Immature natural killer cell (primary cell): ENCODE measurements at regions not wholly inside any gene's neighbourhood (a gene's known extent, or its start where the extent isn't known, plus 50 kb on each side); places are given as distances from the start of the nearest gene placed in this dataset.
"Not testable (repeated sequence)": the region's sequence is repeated elsewhere in the genome, so short reads cannot be mapped to it uniquely, and the experiment has no call there.

ENCODE experiments used
- DNase-seq, 3 donors: peaks; one replicate each; pipeline ENCODE4 v3.0.0; 2022; ENCODE audit warnings: mixed read lengths in 1 of 3
- H3K27ac Mint-ChIP-seq, 6 donors: one replicate each; pipeline ENCODE4 v1.8.0; 2020; ENCODE audit warnings: mixed read lengths in 6 of 6, mild to moderate bottlenecking in 5 of 6, inconsistent platforms in 4 of 6, moderate library complexity in 3 of 6
- H3K27me3 Mint-ChIP-seq, 3 donors: one replicate each; pipeline ENCODE4 v1.8.0; 2020 to 2021; ENCODE audit warnings: low read depth in 3 of 3, mild to moderate bottlenecking in 3 of 3, mixed read lengths in 3 of 3, moderate library complexity in 3 of 3, inconsistent platforms in 1 of 3
- H3K36me3 Mint-ChIP-seq, 3 donors: one replicate each; pipeline ENCODE4 v1.8.0; 2020; ENCODE audit warnings: mixed read lengths in 3 of 3, inconsistent platforms in 2 of 3, mild to moderate bottlenecking in 2 of 3
- H3K4me1 Mint-ChIP-seq, 2 donors: one replicate each; pipeline ENCODE4 v1.8.0; 2020; ENCODE audit warnings: inconsistent platforms in 2 of 2, mild to moderate bottlenecking in 2 of 2, mixed read lengths in 2 of 2, moderate library complexity in 1 of 2
- H3K4me3 Mint-ChIP-seq, 5 donors: one replicate each; pipeline ENCODE4 v1.8.0; 2020; ENCODE audit warnings: mild to moderate bottlenecking in 5 of 5, mixed read lengths in 5 of 5, inconsistent platforms in 3 of 5, moderate library complexity in 3 of 5
- H3K9me3 Mint-ChIP-seq, 6 donors: one replicate each; pipeline ENCODE4 v1.8.0; 2020; ENCODE audit warnings: mild to moderate bottlenecking in 6 of 6, mixed read lengths in 6 of 6, inconsistent platforms in 4 of 6, moderate library complexity in 3 of 6

- no peak for DNase-seq
- Mint-ChIP-seq H3K4me1 (no peaks in the 10 kb centered on the region), H3K4me3 (no peak overlapping the region), H3K9me3 (peaks cover 7 to 50% (median 24%) of the 10 kb centered on the region in 6 donors), H3K36me3 (peaks cover 0 to 2% (median 0%) of the 10 kb centered on the region in 3 donors), H3K27ac (no peak overlapping the region), H3K27me3 (no peaks in the 10 kb centered on the region)
These were observed 960.0 kb upstream of the CNTN5 start for GRCh38 chr11:98060759-98061158.

GRCh38 chr11:98061858-98062257, 958.9 kb upstream of the CNTN5 start:
- Mint-ChIP-seq H3K36me3 (peaks cover 0 to 8% (median 0%) of the 10 kb centered on the region in 3 donors), H3K27ac (no peak overlapping the region), H3K4me3 (no peak overlapping the region), H3K9me3 (peaks cover 15 to 56% (median 31%) of the 10 kb centered on the region in 6 donors), H3K4me1 (no peaks in the 10 kb centered on the region), H3K27me3 (no peaks in the 10 kb centered on the region)
- DNase-seq, result no peak

- no peaks in the 10 kb centered on the region for H3K27me3 Mint-ChIP-seq
- DNase-seq, result no peak
- H3K36me3 Mint-ChIP-seq, result peaks cover 0 to 8% (median 0%) of the 10 kb centered on the region in 3 donors
- no peak overlapping the region for H3K4me3 Mint-ChIP-seq
- H3K4me1 Mint-ChIP-seq, result no peaks in the 10 kb centered on the region
- no peak overlapping the region for H3K27ac Mint-ChIP-seq
- peaks cover 15 to 55% (median 28%) of the 10 kb centered on the region in 6 donors for H3K9me3 Mint-ChIP-seq
These were observed 958.0 kb upstream of the CNTN5 start for GRCh38 chr11:98062714-98063113.

DNA sequence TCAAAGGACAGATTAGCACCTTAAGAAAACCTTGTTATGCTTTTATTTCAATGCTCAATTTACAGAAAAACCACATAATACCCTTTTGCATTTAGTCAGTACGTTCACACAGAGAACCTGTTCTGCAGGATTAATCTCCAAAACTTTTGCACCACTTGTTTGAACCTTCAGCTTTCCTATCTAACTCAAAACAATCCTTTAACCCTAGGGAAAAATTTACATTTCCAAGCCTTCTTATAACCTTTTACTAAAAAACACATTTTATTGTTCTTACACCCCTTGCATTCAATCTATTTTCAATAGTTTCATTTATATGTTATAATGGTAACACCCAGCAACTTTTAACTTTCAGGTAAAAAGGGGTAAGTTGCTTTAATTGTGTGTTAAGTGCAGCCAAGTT, 952.5 kb upstream of the CNTN5 start:
- peaks cover 0 to 8% (median 0%) of the 10 kb centered on the region in 3 donors for H3K36me3 Mint-ChIP-seq
- no peak for DNase-seq
- H3K27ac Mint-ChIP-seq, result no peak overlapping the region
- no peaks in the 10 kb centered on the region for H3K4me1 Mint-ChIP-seq
- H3K4me3 Mint-ChIP-seq, result no peak overlapping the region
- H3K9me3 Mint-ChIP-seq, result peaks cover 15 to 57% (median 24%) of the 10 kb centered on the region in 6 donors
- H3K27me3 Mint-ChIP-seq, result no peaks in the 10 kb centered on the region

DNA sequence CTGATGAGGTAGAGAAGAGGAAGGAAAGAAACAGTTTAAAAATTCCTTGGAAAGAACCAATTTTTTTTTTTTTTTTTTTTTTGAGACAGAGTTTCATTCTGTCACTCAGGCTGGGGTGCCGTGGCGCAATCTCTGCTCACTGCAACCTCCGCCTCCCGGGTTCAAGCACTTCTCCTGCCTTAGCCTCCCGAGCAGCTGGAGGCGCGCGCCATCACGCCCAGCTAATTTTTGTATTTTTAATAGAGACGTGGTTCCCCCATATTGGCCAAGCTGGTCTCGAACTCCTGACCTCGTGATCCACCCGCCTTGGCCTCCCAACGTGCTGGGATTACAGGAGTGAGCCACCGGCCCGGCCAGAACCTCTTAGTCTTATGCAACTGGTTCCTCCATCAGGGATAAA, 951.6 kb upstream of the CNTN5 start:
- not testable (repeated sequence) for H3K27me3 Mint-ChIP-seq, H3K4me3 Mint-ChIP-seq, H3K27ac Mint-ChIP-seq, DNase-seq, H3K4me1 Mint-ChIP-seq, H3K36me3 Mint-ChIP-seq
- peaks cover 11 to 51% (median 25%) of the 10 kb centered on the region in 6 donors for H3K9me3 Mint-ChIP-seq

DNA sequence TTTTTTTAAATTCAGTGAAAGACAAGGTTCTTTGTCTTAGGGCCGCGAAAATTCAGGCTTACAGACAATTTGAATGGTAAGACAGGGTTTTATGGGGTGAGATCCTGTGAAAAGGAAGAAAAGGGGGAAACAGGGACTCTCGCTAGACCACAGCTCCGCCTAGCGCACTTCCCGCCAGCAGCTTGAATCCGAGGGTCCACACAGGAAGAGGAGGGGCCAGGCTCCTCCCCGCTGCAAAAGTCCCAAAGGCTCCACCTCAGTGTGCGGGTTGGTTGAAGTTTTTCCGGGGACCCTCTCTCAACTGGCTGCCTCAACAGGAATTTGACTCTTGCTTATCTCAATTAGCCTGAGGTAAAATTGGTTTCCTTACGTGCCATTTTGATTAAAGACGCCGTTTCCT, 950.9 kb upstream of the CNTN5 start:
- H3K27me3 Mint-ChIP-seq, result no peaks in the 10 kb centered on the region
- no peak overlapping the region for H3K4me3 Mint-ChIP-seq
- peaks cover 0 to 8% (median 0%) of the 10 kb centered on the region in 3 donors for H3K36me3 Mint-ChIP-seq
- H3K27ac Mint-ChIP-seq, result no peak overlapping the region
- peaks cover 11 to 53% (median 23%) of the 10 kb centered on the region in 6 donors for H3K9me3 Mint-ChIP-seq
- H3K4me1 Mint-ChIP-seq, result no peaks in the 10 kb centered on the region
- DNase-seq, result no peak

- Mint-ChIP-seq H3K36me3 (peaks cover 0 to 14% (median 5%) of the 10 kb centered on the region in 3 donors), H3K9me3 (peaks cover 20 to 61% (median 30%) of the 10 kb centered on the region in 6 donors), H3K27ac (no peak overlapping the region), H3K27me3 (no peaks in the 10 kb centered on the region), H3K4me1 (no peaks in the 10 kb centered on the region), H3K4me3 (no peak overlapping the region)
- no peak for DNase-seq
These were observed 929.8 kb upstream of the CNTN5 start for GRCh38 chr11:98090861-98091505.

DNA sequence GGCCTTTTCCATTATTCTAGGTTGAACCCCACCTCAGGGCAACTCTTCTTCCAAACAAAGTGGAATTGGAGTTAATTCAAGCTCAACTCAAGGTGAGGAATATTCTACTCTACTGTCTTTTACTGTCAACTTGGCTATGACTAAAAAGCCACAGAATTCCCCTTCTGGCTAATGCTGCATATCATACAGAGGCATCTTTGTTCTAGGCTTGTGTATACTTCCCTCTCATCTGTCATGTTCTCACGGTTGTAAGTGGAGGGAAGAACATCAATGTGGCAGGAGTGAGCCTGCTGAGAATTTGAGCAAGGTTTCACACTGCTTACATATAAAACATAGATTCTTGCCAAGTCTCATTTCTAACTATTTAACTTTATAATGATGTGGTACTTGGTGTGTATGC, 921.4 kb upstream of the CNTN5 start:
- no peaks in the 10 kb centered on the region for H3K27me3 Mint-ChIP-seq
- no peak overlapping the region for H3K27ac Mint-ChIP-seq

GRCh38 chr11:98100689-98101088, 920.1 kb upstream of the CNTN5 start:
- H3K27me3 Mint-ChIP-seq, result no peaks in the 10 kb centered on the region
- DNase-seq, result no peak
- no peaks in the 10 kb centered on the region for H3K4me1 Mint-ChIP-seq
- peaks cover 7 to 38% (median 17%) of the 10 kb centered on the region in 6 donors for H3K9me3 Mint-ChIP-seq
- no peak overlapping the region for H3K27ac Mint-ChIP-seq
- peaks cover 0 to 3% (median 0%) of the 10 kb centered on the region in 3 donors for H3K36me3 Mint-ChIP-seq
- H3K4me3 Mint-ChIP-seq, result no peak overlapping the region

More for the DNA sequence above, 921.4 kb upstream of the CNTN5 start:
- DNase-seq, result no peak
- H3K4me1 Mint-ChIP-seq, result no peaks in the 10 kb centered on the region
- peaks cover 0 to 3% (median 0%) of the 10 kb centered on the region in 3 donors for H3K36me3 Mint-ChIP-seq
- H3K4me3 Mint-ChIP-seq, result no peak overlapping the region
- peaks cover 10 to 38% (median 20%) of the 10 kb centered on the region in 6 donors for H3K9me3 Mint-ChIP-seq

DNA sequence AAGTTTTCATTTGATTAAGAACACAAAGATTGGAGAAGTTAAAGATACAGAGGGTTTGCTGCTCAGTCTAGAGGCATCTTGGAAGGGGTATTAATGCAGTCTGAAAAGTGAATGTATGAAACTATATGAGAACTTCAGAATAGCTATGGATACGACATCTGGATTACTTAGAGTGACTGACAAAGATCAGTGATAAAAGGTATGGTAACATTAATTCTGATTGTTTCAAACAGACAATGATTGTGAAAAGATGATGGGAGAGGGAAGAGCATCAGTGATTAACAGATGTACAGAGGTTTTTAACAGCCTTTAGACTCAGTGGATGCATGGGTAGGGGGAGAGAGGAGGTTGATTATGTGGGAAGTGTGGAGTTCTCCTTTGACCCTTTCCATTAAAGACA, 919.4 kb upstream of the CNTN5 start:
- H3K27ac Mint-ChIP-seq, result no peak overlapping the region
- no peaks in the 10 kb centered on the region for H3K27me3 Mint-ChIP-seq
- peaks cover 7 to 38% (median 17%) of the 10 kb centered on the region in 6 donors for H3K9me3 Mint-ChIP-seq
- H3K4me1 Mint-ChIP-seq, result no peaks in the 10 kb centered on the region
- DNase-seq, result no peak
- H3K36me3 Mint-ChIP-seq, result peaks cover 0 to 3% (median 0%) of the 10 kb centered on the region in 3 donors
- H3K4me3 Mint-ChIP-seq, result no peak overlapping the region

- Mint-ChIP-seq H3K9me3 (peaks cover 8 to 35% (median 16%) of the 10 kb centered on the region in 6 donors), H3K4me3 (no peak overlapping the region), H3K36me3 (peaks cover 0 to 3% (median 0%) of the 10 kb centered on the region in 3 donors), H3K27me3 (no peaks in the 10 kb centered on the region), H3K27ac (no peak overlapping the region), H3K4me1 (no peaks in the 10 kb centered on the region)
- DNase-seq, result no peak
These were observed 916.5 kb upstream of the CNTN5 start for GRCh38 chr11:98104249-98104648.

- H3K27ac Mint-ChIP-seq, result no peak overlapping the region
- H3K9me3 Mint-ChIP-seq, result peaks cover 5 to 33% (median 16%) of the 10 kb centered on the region in 6 donors
- H3K4me1 Mint-ChIP-seq, result no peaks in the 10 kb centered on the region
- H3K27me3 Mint-ChIP-seq, result peaks cover 0 to 4% (median 0%) of the 10 kb centered on the region in 3 donors
- no peak overlapping the region for H3K4me3 Mint-ChIP-seq
- DNase-seq, result no peak
- H3K36me3 Mint-ChIP-seq, result no peaks in the 10 kb centered on the region
These were observed 913.0 kb upstream of the CNTN5 start for GRCh38 chr11:98107736-98108135.

DNA sequence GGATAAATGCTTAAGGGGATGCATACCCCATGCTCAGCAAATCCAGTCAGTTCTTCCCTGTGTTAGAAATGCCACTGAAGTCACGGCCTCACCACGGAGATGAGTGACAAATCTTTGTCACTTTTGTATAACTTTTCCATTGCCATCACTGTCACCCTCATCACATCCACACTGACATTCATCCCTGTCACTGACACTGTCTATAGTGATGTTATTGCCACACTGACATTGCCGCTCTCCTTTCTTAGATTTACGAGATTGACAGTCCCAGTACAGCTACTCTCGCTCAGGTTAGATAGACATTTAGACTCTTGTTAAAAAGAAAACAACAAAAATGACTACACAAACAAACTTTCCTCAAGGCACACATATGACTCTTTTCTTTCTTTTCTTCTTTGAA, 910.7 kb upstream of the CNTN5 start:
- H3K4me1 Mint-ChIP-seq, result no peaks in the 10 kb centered on the region
- peaks cover 9 to 49% (median 24%) of the 10 kb centered on the region in 6 donors for H3K9me3 Mint-ChIP-seq
- DNase-seq, result no peak
- no peaks in the 10 kb centered on the region for H3K36me3 Mint-ChIP-seq
- H3K27me3 Mint-ChIP-seq, result peaks cover 0 to 7% (median 2%) of the 10 kb centered on the region in 3 donors
- no peak overlapping the region for H3K27ac Mint-ChIP-seq
- no peak overlapping the region for H3K4me3 Mint-ChIP-seq

DNA sequence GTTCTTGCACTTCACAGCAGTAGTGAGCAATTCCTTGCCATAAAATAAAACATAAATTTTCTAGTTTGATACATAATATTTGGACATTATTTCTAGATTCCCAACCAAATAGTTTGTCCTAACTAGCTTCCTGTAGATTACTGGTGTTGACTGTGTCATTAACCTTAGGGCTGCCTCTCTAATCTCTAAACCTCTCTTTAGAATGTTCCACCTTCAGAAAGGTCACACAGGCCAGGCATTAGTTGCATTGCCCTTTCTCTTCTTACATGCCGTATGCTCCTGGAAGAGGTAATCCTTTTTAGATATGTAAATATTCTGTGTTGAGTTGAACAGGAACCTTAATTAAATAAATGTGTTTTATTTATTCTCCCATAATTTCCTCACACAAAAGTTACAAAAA, 904.9 kb upstream of the CNTN5 start:
- peaks cover 14 to 66% (median 36%) of the 10 kb centered on the region in 6 donors for H3K9me3 Mint-ChIP-seq
- H3K4me1 Mint-ChIP-seq, result no peaks in the 10 kb centered on the region
- H3K36me3 Mint-ChIP-seq, result no peaks in the 10 kb centered on the region
- no peak overlapping the region for H3K27ac Mint-ChIP-seq
- no peak overlapping the region for H3K4me3 Mint-ChIP-seq
- peaks cover 0 to 4% (median 2%) of the 10 kb centered on the region in 3 donors for H3K27me3 Mint-ChIP-seq
- no peak for DNase-seq
